ENCODE measurements at regions not wholly inside any gene's neighbourhood (a gene's known extent, or its start where the extent isn't known, plus 50 kb on each side); places are given as distances from the start of the nearest gene placed in this dataset.

DNA sequence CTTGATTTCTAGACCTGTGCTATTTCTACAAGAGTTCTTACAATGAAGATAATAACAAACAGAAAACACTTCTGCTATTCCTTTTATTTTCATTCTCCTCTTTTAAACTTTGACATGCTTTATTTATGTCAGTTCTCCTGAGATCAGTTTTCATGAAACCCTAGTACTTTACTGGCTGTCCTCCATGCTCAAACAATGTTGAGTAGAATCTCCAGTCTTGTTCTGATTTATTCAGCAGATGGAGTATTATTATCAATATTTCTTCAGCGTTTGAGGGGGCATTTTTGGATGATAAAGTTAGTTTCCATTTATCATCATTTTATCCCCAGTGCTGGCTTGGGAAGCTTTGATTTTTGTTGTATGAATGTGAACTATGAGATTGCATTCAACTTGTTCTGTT, 85.9 kb upstream of the WARS2 start:
- TF ChIP-seq, protein P1, sequence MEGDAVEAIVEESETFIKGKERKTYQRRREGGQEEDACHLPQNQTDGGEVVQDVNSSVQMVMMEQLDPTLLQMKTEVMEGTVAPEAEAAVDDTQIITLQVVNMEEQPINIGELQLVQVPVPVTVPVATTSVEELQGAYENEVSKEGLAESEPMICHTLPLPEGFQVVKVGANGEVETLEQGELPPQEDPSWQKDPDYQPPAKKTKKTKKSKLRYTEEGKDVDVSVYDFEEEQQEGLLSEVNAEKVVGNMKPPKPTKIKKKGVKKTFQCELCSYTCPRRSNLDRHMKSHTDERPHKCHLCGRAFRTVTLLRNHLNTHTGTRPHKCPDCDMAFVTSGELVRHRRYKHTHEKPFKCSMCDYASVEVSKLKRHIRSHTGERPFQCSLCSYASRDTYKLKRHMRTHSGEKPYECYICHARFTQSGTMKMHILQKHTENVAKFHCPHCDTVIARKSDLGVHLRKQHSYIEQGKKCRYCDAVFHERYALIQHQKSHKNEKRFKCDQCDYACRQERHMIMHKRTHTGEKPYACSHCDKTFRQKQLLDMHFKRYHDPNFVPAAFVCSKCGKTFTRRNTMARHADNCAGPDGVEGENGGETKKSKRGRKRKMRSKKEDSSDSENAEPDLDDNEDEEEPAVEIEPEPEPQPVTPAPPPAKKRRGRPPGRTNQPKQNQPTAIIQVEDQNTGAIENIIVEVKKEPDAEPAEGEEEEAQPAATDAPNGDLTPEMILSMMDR (IDR thresholded peaks at IDR 0.05), result no peak
- TF ChIP-seq POLR2A (IDR thresholded peaks at IDR 0.05), result no peak
